GM19438 (cell line): ENCODE measurements at regions not wholly inside any gene's neighbourhood (a gene's known extent, or its start where the extent isn't known, plus 50 kb on each side); places are given as distances from the start of the nearest gene placed in this dataset.

Experiments
- ATAC-seq: cut with Tn5 transposase; IDR thresholded peaks from one replicate; pipeline ENCODE4 v1.9.1; 2021; ENCODE audit warnings: low read depth; ENCODE audit not compliant: unreplicated experiment

DNA sequence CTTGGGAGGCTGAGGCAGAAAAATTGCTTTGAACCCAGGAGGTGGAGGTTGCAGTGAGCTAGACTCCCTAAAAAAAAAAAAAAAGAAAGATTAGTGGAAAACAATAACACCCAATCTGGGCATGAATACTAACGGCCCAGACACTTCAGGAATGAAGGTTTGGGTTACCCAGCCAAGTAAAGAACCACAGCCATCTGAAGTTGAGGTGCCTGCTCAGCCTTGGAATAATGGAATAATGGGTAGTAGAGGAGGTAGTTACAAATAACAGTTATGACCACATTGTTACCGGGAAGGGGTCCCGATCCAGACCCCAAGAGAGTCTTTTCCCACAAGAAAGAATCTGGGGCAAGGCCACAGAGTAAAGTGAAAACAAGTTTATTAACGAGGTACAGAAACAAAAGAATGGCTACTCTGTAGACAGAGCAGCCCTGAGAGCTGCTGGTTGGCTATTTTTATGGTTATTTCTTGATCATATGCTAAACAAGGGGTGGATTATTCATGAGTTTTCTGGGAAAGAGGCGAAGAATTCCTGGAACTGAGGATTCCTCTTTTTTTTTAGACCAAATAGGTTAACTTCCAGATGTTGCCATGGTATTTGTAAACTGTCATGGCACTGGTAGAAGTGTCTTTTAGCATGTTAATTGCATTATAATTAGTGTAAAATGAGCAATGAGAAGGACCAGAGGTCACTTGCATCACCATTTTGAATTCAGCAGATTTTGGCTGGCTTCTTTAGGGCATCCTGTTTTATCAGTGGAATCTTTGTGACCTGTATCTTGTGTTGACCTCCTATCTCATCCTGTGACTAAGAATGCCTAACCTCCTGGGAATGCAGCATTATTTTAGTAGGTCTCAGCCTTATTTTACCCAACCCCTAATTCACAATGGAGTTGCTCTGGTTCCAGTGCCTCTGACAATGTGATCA lies 96.2 kb upstream of the HAAO start:
- ATAC-seq = no peak

DNA sequence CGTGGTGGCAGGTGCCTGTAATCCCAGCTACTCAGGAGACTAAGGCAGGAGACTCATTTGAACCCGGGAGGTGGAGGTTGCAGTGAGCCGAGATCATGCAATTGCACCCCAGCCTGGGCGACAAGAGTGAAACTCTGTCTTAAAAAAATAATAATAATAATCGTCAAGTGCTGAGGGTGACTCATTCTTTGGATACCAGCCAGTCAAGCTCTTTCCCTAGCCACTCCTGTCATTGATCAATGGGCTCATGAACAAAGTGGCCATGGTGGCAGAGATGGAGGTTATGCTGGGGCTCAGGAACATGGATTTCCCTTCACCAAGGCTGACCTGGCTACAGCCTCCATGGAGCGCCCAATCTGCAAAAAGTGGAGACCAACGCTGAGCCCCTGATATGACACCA lies 94.5 kb upstream of the HAAO start:
- ATAC-seq = no peak

- ATAC-seq = no peak
Observed at GRCh38 chr2:42882756-42883155, 90.4 kb upstream of the HAAO start.

GRCh38 chr2:42881732-42882131 lies 89.3 kb upstream of the HAAO start:
- ATAC-seq = no peak

GRCh38 chr2:42880738-42881690 lies 88.6 kb upstream of the HAAO start:
- ATAC-seq = no peak

DNA sequence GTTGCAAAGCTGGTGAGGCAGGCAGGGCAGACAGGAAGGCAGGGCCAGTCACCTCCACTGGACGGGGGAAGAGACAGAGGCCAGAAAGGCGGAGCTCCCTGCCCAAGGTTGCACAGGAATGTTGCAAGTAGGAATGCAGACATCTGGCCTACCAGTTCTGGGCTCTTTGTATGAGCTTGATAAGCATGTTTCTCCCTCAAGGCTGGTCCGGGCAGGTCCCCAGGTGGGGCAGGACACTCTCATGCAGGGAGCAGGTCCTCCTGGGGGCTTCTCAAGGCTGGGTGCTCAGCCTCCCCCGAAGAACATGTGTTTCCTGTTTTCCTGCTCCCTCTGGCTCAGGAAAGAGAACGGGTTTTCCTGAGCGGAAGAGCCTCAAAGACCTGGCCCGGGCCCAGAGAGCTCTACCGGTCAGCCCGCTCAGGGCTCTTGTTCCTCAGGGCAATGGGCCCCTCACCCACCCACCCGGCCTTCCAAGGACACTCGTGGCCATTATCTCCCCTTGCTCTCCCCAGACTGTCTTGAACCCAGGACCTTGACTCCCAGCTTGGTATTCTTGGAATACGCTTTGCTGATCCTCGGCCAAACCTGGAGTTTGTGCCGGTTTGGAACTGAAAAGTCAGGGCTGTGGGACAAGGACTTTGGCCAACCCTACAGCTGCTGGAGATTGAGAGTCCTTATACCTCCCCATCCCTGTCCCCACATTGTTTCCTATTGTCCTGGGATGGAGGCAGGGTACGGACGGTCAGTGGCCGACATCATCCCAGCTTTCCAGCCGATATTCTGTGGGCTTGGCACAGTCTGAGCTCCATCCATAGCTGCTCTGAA lies 87.7 kb upstream of the HAAO start:
- ATAC-seq = no peak

GRCh38 chr2:42879121-42879705 lies 86.8 kb upstream of the HAAO start:
- ATAC-seq = no peak

DNA sequence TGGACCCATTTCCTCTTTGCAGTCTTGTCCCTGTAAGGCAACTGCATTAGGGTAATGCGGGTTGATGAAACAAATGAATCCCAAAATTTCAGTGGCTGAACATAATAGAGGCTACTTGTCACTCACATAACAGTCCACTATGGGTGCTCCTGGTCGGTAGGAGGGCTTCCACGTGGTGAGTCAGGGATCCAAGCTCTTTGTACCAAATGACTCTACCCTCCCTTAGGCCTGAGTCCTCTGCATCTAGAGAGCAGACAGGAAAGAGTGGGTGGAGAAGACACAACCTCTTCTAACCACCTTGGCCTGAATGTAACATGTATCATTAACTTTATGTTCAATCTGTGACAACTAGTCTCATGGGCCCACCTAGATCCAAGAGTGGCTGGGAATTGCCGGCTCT lies 86.2 kb upstream of the HAAO start:
- no peak for ATAC-seq

- ATAC-seq = no peak
Observed at GRCh38 chr2:42877936-42878335, 85.6 kb upstream of the HAAO start.

GRCh38 chr2:42877511-42877910 lies 85.1 kb upstream of the HAAO start:
- no peak for ATAC-seq

DNA sequence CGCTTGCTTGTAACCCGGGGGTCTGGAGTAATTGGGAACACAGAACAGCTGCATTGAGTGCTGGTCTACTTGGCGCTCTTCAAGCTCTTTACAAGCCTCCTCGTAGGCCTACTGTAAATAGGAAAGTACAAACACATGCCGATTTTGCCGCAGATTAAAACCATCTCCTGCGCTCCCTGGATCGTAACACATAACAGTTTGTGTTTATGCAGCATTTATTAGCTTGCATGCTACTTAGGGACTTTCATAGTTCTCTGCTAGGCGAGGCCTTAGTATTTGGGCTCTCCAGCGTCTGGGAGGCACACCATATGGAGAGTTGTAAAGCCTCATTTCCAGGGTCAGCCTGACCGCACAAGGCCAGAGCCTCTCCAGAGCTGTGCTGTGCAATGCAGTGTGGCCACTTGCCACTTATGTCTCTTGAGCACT lies 84.0 kb upstream of the HAAO start:
- ATAC-seq = no peak

DNA sequence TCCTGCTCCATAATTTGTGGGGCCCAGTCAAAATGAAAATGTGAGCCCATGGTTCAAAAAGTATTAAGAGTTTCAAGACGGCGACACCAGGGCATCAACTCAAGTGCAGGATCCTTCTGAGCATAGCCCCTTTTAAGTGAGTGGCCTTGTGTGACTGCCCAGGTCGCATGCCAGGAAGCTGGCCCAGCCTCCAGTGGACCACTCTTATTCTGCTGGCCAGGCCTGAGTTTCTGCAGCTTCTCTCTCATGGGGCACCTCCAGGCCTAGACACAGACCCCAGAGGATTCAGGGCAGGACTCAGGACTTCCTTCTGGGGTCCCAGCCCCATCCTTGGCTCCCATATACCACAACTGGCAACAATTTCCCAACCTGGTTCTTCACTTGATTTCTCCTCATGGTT lies 83.5 kb upstream of the HAAO start:
- ATAC-seq = no peak

- no peak for ATAC-seq
Observed at GRCh38 chr2:42874949-42875801, 82.8 kb upstream of the HAAO start.

GRCh38 chr2:42872721-42873120 lies 80.3 kb upstream of the HAAO start:
- no peak for ATAC-seq

- no peak for ATAC-seq
Observed at GRCh38 chr2:42871372-42871771, 79.0 kb upstream of the HAAO start.

DNA sequence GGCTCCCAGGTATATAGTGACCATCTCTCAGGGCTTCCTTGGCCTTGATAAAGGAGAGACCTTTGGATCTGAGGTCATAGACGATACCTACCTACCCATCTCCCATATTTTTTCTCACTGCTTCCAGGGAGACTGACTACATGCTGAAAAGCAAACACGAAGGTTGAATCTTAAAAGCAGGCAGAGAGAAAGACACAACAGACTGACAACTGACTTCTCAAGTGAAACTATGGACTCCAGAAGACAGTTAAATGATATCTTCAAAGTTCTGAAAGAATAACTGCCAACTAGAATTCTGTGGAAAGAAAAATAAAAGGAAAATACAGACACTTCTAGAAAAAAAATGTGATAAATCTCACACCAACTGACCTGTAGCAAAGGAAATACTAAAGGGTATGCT lies 76.5 kb upstream of the HAAO start:
- no peak for ATAC-seq

DNA sequence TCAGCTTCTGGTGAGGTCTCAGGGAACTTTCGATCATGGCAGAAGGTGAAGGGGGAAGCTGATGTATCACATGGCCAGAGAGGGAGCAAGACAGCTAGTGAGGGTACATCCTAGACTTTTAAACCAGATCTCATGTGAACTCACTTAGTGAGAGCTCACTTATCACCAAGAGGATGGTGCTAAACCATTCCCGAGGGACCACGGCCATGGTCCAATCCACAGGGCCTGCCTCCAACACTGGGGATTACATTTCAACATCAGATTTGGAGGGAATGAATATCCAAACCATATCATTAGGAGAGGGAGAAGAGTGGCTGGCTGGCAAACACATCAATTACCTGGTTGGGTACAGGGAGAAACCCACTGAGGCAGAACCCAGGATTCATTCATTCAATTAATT lies 75.7 kb upstream of the HAAO start:
- ATAC-seq = no peak

DNA sequence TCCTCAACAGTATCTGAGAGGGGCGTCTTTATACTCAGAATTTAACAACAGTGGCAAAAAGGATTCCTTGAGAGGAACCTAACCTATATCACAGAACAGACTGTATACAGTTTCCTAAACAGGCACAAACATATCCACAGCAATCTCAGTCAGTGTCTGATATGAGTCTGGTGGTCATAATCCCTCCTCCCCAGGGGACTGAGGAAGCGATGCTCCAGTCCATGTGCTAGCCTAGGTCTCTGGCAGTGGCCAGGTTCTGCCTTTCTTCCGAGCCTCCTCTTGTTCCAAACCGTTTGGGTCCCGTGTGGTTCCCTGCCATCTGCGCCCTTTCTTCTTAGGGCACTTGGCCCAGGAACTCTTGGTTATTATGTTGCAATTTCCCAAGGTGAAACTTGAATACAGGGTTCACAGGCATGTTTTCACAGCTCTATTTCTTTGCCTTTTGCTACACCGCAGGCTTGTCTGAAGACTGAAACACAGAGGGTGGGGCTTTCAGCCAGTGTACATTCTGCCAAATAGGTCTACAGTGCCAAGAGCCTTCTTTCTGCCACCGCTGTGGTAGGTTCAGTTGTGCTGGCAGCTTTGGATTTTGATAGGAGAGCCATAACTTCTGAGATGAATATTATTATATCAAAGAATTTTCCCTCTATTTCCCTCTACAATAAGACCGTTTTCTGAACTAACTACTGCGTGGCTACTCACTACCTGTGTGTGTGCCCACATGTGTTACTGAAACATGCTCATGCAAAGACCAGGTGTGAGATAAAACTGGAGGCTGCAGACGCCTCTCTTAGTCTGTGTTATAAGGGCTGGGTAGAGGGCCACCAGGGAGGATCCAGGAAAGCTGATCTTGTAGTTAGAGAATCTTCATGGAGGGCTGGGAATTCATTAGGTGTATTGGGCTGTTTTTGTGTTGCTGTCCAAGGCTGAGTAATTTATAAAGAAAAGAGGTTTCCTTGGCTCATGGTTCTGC lies 75.0 kb upstream of the HAAO start:
- no peak for ATAC-seq
